ENCODE measurements at regions not wholly inside any gene's neighbourhood (a gene's known extent, or its start where the extent isn't known, plus 50 kb on each side); places are given as distances from the start of the nearest gene placed in this dataset.

DNA sequence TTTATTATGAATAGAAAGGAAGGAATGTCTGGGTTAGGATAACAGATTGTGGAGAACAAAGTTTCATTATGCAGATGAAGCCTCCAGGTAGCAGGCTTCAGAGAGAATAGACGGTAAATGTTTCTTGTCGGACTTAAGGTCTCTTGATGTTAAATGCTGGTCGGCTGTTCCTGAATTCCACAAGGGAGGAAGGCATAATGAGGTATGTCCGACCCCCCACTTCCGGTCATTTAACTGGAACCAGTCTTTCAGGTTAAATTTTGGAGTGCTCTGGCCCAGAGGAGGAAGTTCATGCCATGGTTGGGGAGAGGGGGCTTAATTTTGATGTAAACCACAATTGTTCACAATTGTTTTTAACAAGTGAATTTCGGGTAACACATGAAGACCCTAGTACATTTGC is 158.1 kb upstream of the VCX3A start:
- TF ChIP-seq, protein P1, sequence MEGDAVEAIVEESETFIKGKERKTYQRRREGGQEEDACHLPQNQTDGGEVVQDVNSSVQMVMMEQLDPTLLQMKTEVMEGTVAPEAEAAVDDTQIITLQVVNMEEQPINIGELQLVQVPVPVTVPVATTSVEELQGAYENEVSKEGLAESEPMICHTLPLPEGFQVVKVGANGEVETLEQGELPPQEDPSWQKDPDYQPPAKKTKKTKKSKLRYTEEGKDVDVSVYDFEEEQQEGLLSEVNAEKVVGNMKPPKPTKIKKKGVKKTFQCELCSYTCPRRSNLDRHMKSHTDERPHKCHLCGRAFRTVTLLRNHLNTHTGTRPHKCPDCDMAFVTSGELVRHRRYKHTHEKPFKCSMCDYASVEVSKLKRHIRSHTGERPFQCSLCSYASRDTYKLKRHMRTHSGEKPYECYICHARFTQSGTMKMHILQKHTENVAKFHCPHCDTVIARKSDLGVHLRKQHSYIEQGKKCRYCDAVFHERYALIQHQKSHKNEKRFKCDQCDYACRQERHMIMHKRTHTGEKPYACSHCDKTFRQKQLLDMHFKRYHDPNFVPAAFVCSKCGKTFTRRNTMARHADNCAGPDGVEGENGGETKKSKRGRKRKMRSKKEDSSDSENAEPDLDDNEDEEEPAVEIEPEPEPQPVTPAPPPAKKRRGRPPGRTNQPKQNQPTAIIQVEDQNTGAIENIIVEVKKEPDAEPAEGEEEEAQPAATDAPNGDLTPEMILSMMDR (IDR thresholded peaks at IDR 0.05; ENCODE audit: insufficient read depth, low read length, severe bottlenecking) = no peak
- FAIRE-seq (no peak), DNase-seq (ENCODE audit: low read depth) (no peak)
- H3K36me3 ChIP-seq (ENCODE audit: control insufficient read depth, insufficient read depth, low read length) = no peaks in the 10 kb centered on the region
- no peak overlapping the region for H3K4me3 ChIP-seq (ENCODE audit: low read depth, low read length)
- no peaks in the 10 kb centered on the region for H3K27me3 ChIP-seq (ENCODE audit: control insufficient read depth, insufficient read depth, low read length)

DNA sequence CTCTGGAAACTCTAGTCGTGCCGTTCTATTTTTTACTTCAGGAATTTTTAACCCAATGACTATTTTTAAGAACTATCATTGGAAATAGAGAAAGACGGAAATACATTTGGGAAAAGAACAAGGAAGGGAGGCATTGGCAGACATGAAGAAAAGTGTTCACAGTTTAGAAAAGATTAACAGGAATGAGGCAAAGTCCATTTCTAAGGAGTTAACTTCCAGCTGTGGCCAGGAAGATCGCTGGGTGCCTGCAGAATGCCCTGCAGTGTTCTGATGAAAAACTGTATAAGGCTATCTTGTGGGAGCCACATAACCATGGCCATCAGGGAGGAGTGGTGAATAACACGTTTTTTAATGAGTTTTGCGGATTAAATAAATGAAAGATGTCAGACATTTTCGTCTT is 150.6 kb upstream of the VCX3A start:
- TF ChIP-seq, protein P1 (IDR thresholded peaks at IDR 0.05; ENCODE audit: insufficient read depth, low read length, severe bottlenecking) = no peak

DNA sequence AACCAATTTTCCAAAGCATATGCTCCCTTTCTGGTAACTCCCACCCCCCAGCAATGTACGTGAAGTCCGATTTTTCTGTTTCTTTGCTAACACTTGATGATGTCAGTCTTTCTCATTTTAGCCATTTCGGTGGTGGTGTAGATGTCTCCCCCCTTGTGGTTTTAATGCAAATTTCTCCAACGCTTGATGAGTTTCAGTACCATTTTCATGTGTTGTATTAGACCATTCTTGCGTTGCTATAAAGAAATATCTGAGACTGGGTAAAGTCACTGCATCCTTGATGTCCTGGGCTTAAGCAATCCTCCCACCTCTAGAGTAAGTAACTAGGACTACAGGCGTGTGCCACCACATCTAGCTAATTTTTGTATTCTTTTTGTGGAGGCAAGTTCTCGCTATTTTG is 148.4 kb upstream of the VCX3A start:
- TF ChIP-seq, protein P1 (IDR thresholded peaks at IDR 0.05; ENCODE audit: insufficient read depth, low read length, severe bottlenecking) = no peak
- no peaks in the 10 kb centered on the region for H3K36me3 ChIP-seq (ENCODE audit: control insufficient read depth, insufficient read depth, low read length)
- no peak overlapping the region for H3K4me3 ChIP-seq (ENCODE audit: low read depth, low read length)
- no peaks in the 10 kb centered on the region for H3K27me3 ChIP-seq (ENCODE audit: control insufficient read depth, insufficient read depth, low read length)
- DNase-seq (ENCODE audit: low read depth) (no peak), FAIRE-seq (no peak)

More for the DNA sequence above, 150.6 kb upstream of the VCX3A start:
- DNase-seq (ENCODE audit: low read depth) = no peak
- FAIRE-seq = no peak
- Histone ChIP-seq H3K36me3 (ENCODE audit: control insufficient read depth, insufficient read depth, low read length) (no peaks in the 10 kb centered on the region), H3K27me3 (ENCODE audit: control insufficient read depth, insufficient read depth, low read length) (no peaks in the 10 kb centered on the region), H3K4me3 (ENCODE audit: low read depth, low read length) (no peak overlapping the region)

DNA sequence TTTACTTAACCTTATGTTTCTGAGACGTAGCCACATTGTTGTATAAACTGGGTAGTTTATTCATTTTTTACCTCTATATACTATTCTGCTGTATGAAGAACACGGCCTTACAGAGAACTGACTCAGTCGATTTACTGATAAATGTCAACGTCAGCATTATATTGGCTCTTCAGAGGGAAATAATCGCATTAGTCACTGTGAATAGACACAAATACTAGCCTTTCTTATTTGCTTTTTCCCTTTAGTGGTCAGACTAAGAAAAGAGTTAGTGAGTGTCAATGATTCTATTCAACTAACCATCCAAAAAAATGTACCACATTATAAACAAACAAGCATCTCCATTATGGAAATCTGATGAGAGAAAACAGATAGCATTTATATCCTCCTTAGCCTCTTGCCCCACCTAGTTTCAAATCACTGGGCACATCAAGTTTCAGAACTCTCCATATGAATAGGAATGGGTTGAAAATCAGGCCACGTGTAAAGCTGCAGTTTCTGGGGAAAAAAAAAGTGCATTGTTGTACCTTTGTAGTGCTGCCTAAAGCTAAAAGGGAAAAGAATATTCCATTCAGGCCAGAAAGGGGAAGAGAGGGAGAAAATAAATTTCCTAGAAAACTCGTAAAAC is 146.7 kb upstream of the VCX3A start:
- Histone ChIP-seq H3K27me3 (ENCODE audit: control insufficient read depth, insufficient read depth, low read length) (no peaks in the 10 kb centered on the region), H3K4me3 (ENCODE audit: low read depth, low read length) (no peak overlapping the region), H3K36me3 (ENCODE audit: control insufficient read depth, insufficient read depth, low read length) (no peaks in the 10 kb centered on the region)
- TF ChIP-seq, protein P1 (IDR thresholded peaks at IDR 0.05; ENCODE audit: insufficient read depth, low read length, severe bottlenecking) = no peak
- no peak for FAIRE-seq
- DNase-seq (ENCODE audit: low read depth) = no peak

DNA sequence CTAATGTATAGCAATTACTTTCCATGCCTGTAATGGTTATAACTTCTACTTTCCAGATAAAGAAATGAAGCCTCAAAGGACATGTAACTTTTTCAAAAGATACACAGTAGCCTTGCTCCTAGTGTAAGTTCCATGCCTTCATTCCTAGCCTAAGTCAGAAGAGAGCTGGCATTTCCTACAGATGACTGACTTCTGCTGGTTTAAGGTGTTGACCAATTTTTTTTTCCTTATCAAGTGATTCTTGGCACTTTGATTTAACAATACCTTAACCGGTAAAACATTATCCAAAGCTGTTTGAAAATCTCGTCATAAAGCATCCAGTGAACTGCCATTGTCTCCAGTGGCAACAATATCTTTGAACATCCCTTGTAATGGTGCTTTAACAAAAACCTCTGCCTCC is 145.1 kb upstream of the VCX3A start:
- TF ChIP-seq, protein P1 (IDR thresholded peaks at IDR 0.05; ENCODE audit: insufficient read depth, low read length, severe bottlenecking) = no peak
- Histone ChIP-seq H3K27me3 (ENCODE audit: control insufficient read depth, insufficient read depth, low read length) (no peaks in the 10 kb centered on the region), H3K4me3 (ENCODE audit: low read depth, low read length) (no peak overlapping the region), H3K36me3 (ENCODE audit: control insufficient read depth, insufficient read depth, low read length) (no peaks in the 10 kb centered on the region)
- no peak for DNase-seq (ENCODE audit: low read depth)
- FAIRE-seq = no peak

DNA sequence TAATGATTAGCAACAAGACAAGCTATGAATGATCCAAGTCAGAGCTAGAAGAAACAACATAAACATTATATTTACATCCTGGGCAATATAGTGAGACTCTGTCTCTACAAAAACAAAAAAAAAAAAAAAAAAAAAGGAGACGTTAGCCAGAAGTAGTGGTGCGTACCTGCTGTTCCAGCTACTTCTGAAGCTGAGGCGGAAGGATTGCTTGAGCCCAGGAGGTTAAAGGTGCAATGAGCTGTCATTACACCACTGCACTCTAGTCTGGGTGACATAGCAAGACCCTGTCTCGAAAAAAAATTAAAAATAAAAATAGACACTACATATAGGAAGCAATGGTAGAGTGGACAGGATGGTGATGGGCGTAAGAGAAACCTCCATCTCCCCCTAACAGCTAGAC is 144.6 kb upstream of the VCX3A start:
- no peaks in the 10 kb centered on the region for H3K27me3 ChIP-seq (ENCODE audit: control insufficient read depth, insufficient read depth, low read length)
- H3K4me3 ChIP-seq (ENCODE audit: low read depth, low read length) = no peak overlapping the region
- FAIRE-seq (no peak), DNase-seq (ENCODE audit: low read depth) (no peak)
- H3K36me3 ChIP-seq (ENCODE audit: control insufficient read depth, insufficient read depth, low read length) = no peaks in the 10 kb centered on the region
- TF ChIP-seq, protein P1 (IDR thresholded peaks at IDR 0.05; ENCODE audit: insufficient read depth, low read length, severe bottlenecking) = no peak
